T-cell (primary cell): ENCODE measurements at regions not wholly inside any gene's neighbourhood (a gene's known extent, or its start where the extent isn't known, plus 50 kb on each side); places are given as distances from the start of the nearest gene placed in this dataset.

ENCODE experiments used
- ATAC-seq, 4 experiments: fragments of 200-7000 bp in 3 of 4; fragments of 150-1000 bp in 1 of 4; cut with Tn5 transposase; replicated peaks in 1 of 4; 1 replicate in 3 of 4; 2 replicates in 1 of 4; pipeline ENCODE4 v1.10.0; 2021; ENCODE audit warnings: moderate library complexity in 3 of 4, mild to moderate bottlenecking in 2 of 4, moderate number of reproducible peaks in 1 of 4
- CTCF ChIA-PET, 2 donors: fragments of 300-600 bp; sonication (Branson Sonifier 250); formaldehyde crosslinking; loops; one replicate each; lab custom pipeline; 2022; ENCODE audit warnings: antibody characterized with exemption in 2 of 2; lab: Charles Lee
- POLR2A ChIA-PET, 2 donors: fragments of 300-600 bp; sonication (Branson Sonifier 250); formaldehyde crosslinking; loops; one replicate each; lab custom pipeline; 2022; ENCODE audit warnings: antibody characterized with exemption in 2 of 2; lab: Charles Lee
- DNase-seq, 35 experiments: peaks; one replicate each; pipeline versions ENCODE4 v3.0.0 to v3.0.0-alpha.2; 2013 to 2023
- H3K27ac ChIP-seq: one replicate; pipeline ENCODE4 v1.5.1; 2013; ENCODE audit warnings: low read length
- H3K27me3 ChIP-seq, 2 experiments: replicated peaks in 1 of 2; 1 replicate in 1 of 2; 2 replicates in 1 of 2; pipeline versions ENCODE4 v1.6.1 to v1.7.0; 2013; ENCODE audit warnings: low read length in 1 of 2, mixed read lengths in 1 of 2; ENCODE audit not compliant: control insufficient read depth in 2 of 2, insufficient read depth in 2 of 2; ENCODE audit errors: extremely low read depth in 1 of 2
- H3K36me3 ChIP-seq, 2 donors: 1 replicate in 1 of 2; 2 replicates in 1 of 2; pipeline versions ENCODE4 v1.6.1 to v1.7.0; 2013; ENCODE audit warnings: low read length in 1 of 2; ENCODE audit not compliant: control insufficient read depth in 2 of 2, insufficient read depth in 1 of 2; ENCODE audit errors: extremely low read depth in 1 of 2
- H3K4me1 ChIP-seq, 2 experiments: 1 replicate in 1 of 2; 2 replicates in 1 of 2; pipeline versions ENCODE4 v1.6.1 to v1.7.0; 2013; ENCODE audit warnings: low read length in 2 of 2, mixed read lengths in 1 of 2; ENCODE audit not compliant: insufficient read depth in 2 of 2, control insufficient read depth in 1 of 2; ENCODE audit errors: extremely low read depth in 1 of 2
- H3K4me3 ChIP-seq, 2 donors: 1 replicate in 1 of 2; 2 replicates in 1 of 2; pipeline versions ENCODE4 v1.5.1 to v1.7.0; 2013; ENCODE audit warnings: mild to moderate bottlenecking in 2 of 2, low read length in 1 of 2, moderate library complexity in 1 of 2; ENCODE audit not compliant: control insufficient read depth in 1 of 2; ENCODE audit errors: extremely low read depth in 1 of 2
- H3K9me3 ChIP-seq: 2 replicates; pipeline ENCODE4 v1.7.0; 2013
- H3K27ac Mint-ChIP-seq, 2 donors: one replicate each; pipeline ENCODE4 v1.8.0; 2020 to 2021; ENCODE audit warnings: mild to moderate bottlenecking in 2 of 2, mixed read lengths in 2 of 2
- H3K27me3 Mint-ChIP-seq, 2 donors: one replicate each; pipeline ENCODE4 v1.8.0; 2021 to 2022; ENCODE audit warnings: mixed read lengths in 2 of 2
- H3K36me3 Mint-ChIP-seq: one replicate; pipeline ENCODE4 v1.8.0; 2021; ENCODE audit warnings: mixed read lengths
- H3K4me1 Mint-ChIP-seq, 3 donors: one replicate each; pipeline ENCODE4 v1.8.0; 2020 to 2022; ENCODE audit warnings: mixed read lengths in 3 of 3, mild to moderate bottlenecking in 1 of 3
- H3K4me3 Mint-ChIP-seq, 3 donors: one replicate each; pipeline ENCODE4 v1.8.0; 2020 to 2022; ENCODE audit warnings: mild to moderate bottlenecking in 3 of 3, mixed read lengths in 3 of 3, moderate library complexity in 3 of 3
- H3K9me3 Mint-ChIP-seq, 3 donors: one replicate each; pipeline ENCODE4 v1.8.0; 2020 to 2022; ENCODE audit warnings: mixed read lengths in 3 of 3
- WGBS: methylation state at CpG from one replicate; pipeline ENCODE4 v1.1.5; 2013; ENCODE audit warnings: missing lambda C conversion rate; ENCODE audit not compliant: insufficient coverage; 5-methylcytosine and 5-hydroxymethylcytosine counted together

GRCh38 chr4:186416451-186417060 lies 138.8 kb downstream of the MTNR1A start:
- POLR2A ChIA-PET: no interaction called here

DNA sequence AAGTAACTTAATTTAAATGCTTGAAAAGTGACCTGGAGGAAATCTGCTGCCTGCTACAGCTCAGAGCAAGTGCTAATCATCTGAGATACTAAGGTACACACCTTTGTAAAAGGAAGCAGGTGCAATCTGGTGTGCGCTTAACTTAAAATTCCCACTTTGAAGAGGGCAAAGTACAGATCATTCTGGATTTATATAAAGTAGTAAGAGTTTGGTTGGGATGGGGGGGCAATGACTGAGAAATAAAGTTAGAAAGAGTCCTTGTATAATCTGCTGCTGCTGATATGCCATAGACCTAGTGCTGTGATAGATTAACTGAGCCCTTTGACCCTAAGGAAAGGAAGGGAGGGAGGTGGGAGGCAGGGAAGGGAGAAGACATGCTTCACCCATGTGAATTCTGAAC lies 141.0 kb downstream of the MTNR1A start:
- DNase-seq (no peak), ATAC-seq (no peak)
- Mint-ChIP-seq H3K4me1 (no peaks in the 10 kb centered on the region), H3K9me3 (no peaks in the 10 kb centered on the region), H3K4me3 (no peak overlapping the region), H3K27ac (no peak overlapping the region), H3K27me3 (no peaks in the 10 kb centered on the region), H3K36me3 (no peaks in the 10 kb centered on the region)
- Histone ChIP-seq H3K36me3 (no peaks in the 10 kb centered on the region), H3K9me3 (no peaks in the 10 kb centered on the region), H3K4me1 (no peaks in the 10 kb centered on the region), H3K27ac (no peak overlapping the region), H3K4me3 (no peak overlapping the region), H3K27me3 (peaks cover 0 to 6% of the 10 kb centered on the region in 2 experiments)
- ChIA-PET POLR2A (no interaction called here), CTCF (no interaction called here)
- WGBS: no CpG with 5 or more reads among the region's 1 CpG

More at GRCh38 chr4:186416451-186417060, 138.8 kb downstream of the MTNR1A start:
- Mint-ChIP-seq H3K36me3 (no peaks in the 10 kb centered on the region), H3K4me3 (no peak overlapping the region), H3K27ac (no peak overlapping the region), H3K27me3 (peaks cover 0 to 4% of the 10 kb centered on the region in 2 donors), H3K9me3 (no peaks in the 10 kb centered on the region), H3K4me1 (no peaks in the 10 kb centered on the region)
- WGBS: 86% methylated on average over 4 of the region's 5 CpGs
- ATAC-seq (no peak), DNase-seq (no peak)
- peaks cover 0 to 6% of the 10 kb centered on the region in 2 experiments for H3K27me3 ChIP-seq
- no peak overlapping the region for H3K4me3 ChIP-seq
- H3K9me3 ChIP-seq: no peaks in the 10 kb centered on the region
- H3K36me3 ChIP-seq: no peaks in the 10 kb centered on the region
- CTCF ChIA-PET: no interaction called here
- H3K27ac ChIP-seq: no peak overlapping the region
- H3K4me1 ChIP-seq: no peaks in the 10 kb centered on the region

DNA sequence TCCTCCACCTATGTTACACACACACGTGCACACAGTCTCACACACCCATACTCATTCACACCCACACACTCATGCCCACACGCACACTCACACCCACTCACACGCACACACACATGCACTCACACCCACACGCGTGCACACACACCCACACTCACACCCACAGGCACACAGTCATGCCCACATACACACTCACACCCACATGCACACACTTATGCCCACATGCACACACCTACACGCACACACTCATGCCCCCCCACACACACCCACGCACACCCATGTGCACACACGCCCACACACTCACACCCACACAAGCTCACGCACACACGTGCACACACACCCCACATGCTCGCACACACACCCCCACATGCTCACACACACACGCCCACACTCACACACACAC lies 140.0 kb downstream of the F11 start:
- Mint-ChIP-seq H3K27me3 (peaks cover 0 to 5% of the 10 kb centered on the region in 2 donors), H3K4me3 (no peak overlapping the region), H3K9me3 (peaks cover 0 to 11% (median 4%) of the 10 kb centered on the region in 3 donors), H3K36me3 (no peaks in the 10 kb centered on the region), H3K4me1 (no peaks in the 10 kb centered on the region), H3K27ac (no peak overlapping the region)
- Histone ChIP-seq H3K9me3 (no peaks in the 10 kb centered on the region), H3K36me3 (no peaks in the 10 kb centered on the region), H3K27me3 (peaks cover 0 to 7% of the 10 kb centered on the region in 2 experiments), H3K27ac (no peak overlapping the region), H3K4me1 (no peaks in the 10 kb centered on the region), H3K4me3 (no peak overlapping the region)
- DNase-seq (no peak), ATAC-seq (no peak)
- ChIA-PET POLR2A (no interaction called here), CTCF (no interaction called here)
- WGBS: 80% methylated on average over 12 of the region's 12 CpGs

GRCh38 chr4:186404562-186405134 lies 138.7 kb downstream of the F11 start:
- ATAC-seq: no peak
- H3K9me3 Mint-ChIP-seq: peaks cover 0 to 11% (median 4%) of the 10 kb centered on the region in 3 donors
- peaks cover 0 to 7% of the 10 kb centered on the region in 2 experiments for H3K27me3 ChIP-seq
- H3K4me1 Mint-ChIP-seq: no peaks in the 10 kb centered on the region
- no peaks in the 10 kb centered on the region for H3K36me3 ChIP-seq
- H3K27ac ChIP-seq: no peak overlapping the region
- DNase-seq: no peak
- WGBS: 88% methylated on average over 5 of the region's 6 CpGs
- no peak overlapping the region for H3K4me3 Mint-ChIP-seq
- no peak overlapping the region for H3K27ac Mint-ChIP-seq
- H3K36me3 Mint-ChIP-seq: no peaks in the 10 kb centered on the region
- ChIA-PET CTCF (no interaction called here), POLR2A (no interaction called here)
- peaks cover 0 to 5% of the 10 kb centered on the region in 2 donors for H3K27me3 Mint-ChIP-seq
- no peaks in the 10 kb centered on the region for H3K9me3 ChIP-seq
- no peaks in the 10 kb centered on the region for H3K4me1 ChIP-seq
- H3K4me3 ChIP-seq: no peak overlapping the region

DNA sequence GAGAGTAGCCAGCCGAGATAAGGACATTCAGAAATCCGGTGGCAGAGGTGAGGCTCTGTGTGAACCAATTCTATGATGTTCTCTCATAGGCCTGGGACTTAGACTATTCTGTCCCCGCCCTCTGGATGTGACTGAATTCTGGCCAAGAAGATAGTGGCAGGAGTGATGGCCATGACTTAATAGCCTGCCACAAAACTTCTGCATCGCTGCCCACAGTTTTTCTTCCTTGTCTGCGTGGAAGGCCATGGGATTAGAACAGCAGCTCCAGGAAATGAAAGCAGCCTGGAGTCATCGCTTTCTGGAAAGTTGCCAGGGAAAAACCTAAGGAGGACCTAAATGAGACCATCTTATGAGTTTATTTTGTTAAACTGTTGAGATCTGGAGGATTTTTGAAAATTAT lies 134.7 kb downstream of the F11 start:
- Histone ChIP-seq H3K4me3 (no peak overlapping the region), H3K9me3 (no peaks in the 10 kb centered on the region), H3K27me3 (peaks cover 0 to 1% of the 10 kb centered on the region in 2 experiments), H3K36me3 (no peaks in the 10 kb centered on the region), H3K4me1 (no peaks in the 10 kb centered on the region), H3K27ac (no peak overlapping the region)
- Mint-ChIP-seq H3K4me1 (no peaks in the 10 kb centered on the region), H3K27me3 (no peaks in the 10 kb centered on the region), H3K9me3 (peaks cover 0 to 9% (median 4%) of the 10 kb centered on the region in 3 donors), H3K27ac (no peak overlapping the region), H3K4me3 (no peak overlapping the region), H3K36me3 (no peaks in the 10 kb centered on the region)
- ChIA-PET CTCF (no interaction called here), POLR2A (no interaction called here)
- ATAC-seq (no peak), DNase-seq (no peak)
- 80% methylated on average over 1 of the region's 6 CpGs for WGBS

- Histone ChIP-seq H3K27me3 (no peaks in the 10 kb centered on the region), H3K4me3 (no peak overlapping the region), H3K36me3 (no peaks in the 10 kb centered on the region), H3K27ac (no peak overlapping the region), H3K9me3 (no peaks in the 10 kb centered on the region), H3K4me1 (no peaks in the 10 kb centered on the region)
- ATAC-seq (no peak), DNase-seq (no peak)
- no peak overlapping the region for H3K4me3 Mint-ChIP-seq
- ChIA-PET POLR2A (interaction anchor here in 1 of 2 donors (0.6 kb wide), 1 partner anchor 115 kb away, joined by 3 read pairs; no protein-coding TSS in a partner anchor), CTCF (no interaction called here)
- WGBS: 92% methylated on average over 9 of the region's 10 CpGs
- H3K4me1 Mint-ChIP-seq: no peaks in the 10 kb centered on the region
- no peak overlapping the region for H3K27ac Mint-ChIP-seq
- H3K36me3 Mint-ChIP-seq: no peaks in the 10 kb centered on the region
- H3K27me3 Mint-ChIP-seq: no peaks in the 10 kb centered on the region
- peaks cover 0 to 3% (median 0%) of the 10 kb centered on the region in 3 donors for H3K9me3 Mint-ChIP-seq
Measured at GRCh38 chr4:186392017-186392416, 126.0 kb downstream of the F11 start.
